ENCODE measurements at regions not wholly inside any gene's neighbourhood (a gene's known extent, or its start where the extent isn't known, plus 50 kb on each side); places are given as distances from the start of the nearest gene placed in this dataset.

- TF ChIP-seq CBFB (CRISPR knock-in tag; IDR thresholded peaks at IDR 0.05; ENCODE audit: low read depth): no peak
- TF ChIP-seq ZMAT4 (CRISPR knock-in tag; IDR thresholded peaks at IDR 0.05): no peak
- TF ChIP-seq MYBL2 (CRISPR knock-in tag; IDR thresholded peaks at IDR 0.05): no peak
- TF ChIP-seq ZSCAN18 (CRISPR knock-in tag; IDR thresholded peaks at IDR 0.05): no peak
- no peak for TF ChIP-seq ETV6 (CRISPR knock-in tag; IDR thresholded peaks at IDR 0.05)
- no peak for TF ChIP-seq ZNF425 (CRISPR knock-in tag; conservative IDR thresholded peaks at IDR 0.05)
- TF ChIP-seq ZNF416 (CRISPR knock-in tag; IDR thresholded peaks at IDR 0.05): no peak
- no peak for TF ChIP-seq AFF4 (CRISPR knock-in tag; IDR thresholded peaks at IDR 0.05; ENCODE audit: borderline replicate concordance)
- no peak for TF ChIP-seq TEAD4 (CRISPR knock-in tag; IDR thresholded peaks at IDR 0.05)
Observed at GRCh38 chr13:79626924-79627323, 146.0 kb downstream of the NDFIP2 start (continued).

GRCh38 chr13:79625517-79625916 is 144.6 kb downstream of the NDFIP2 start:
- POLR2A ChIA-PET: no interaction called here

More at GRCh38 chr13:79625517-79625916, 144.6 kb downstream of the NDFIP2 start:
- no peaks in the 10 kb centered on the region for H3K27me3 Mint-ChIP-seq (ENCODE audit: low read depth)
- no peak overlapping the region for H3K4me3 Mint-ChIP-seq
- no peak for DNase-seq (ENCODE audit: low spot score)
- H3K9me3 Mint-ChIP-seq: peaks cover 6% of the 10 kb centered on the region
- ATAC-seq: no peak
- peaks cover 4% of the 10 kb centered on the region; the same call in 1 of the 2 replicates for H3K4me1 Mint-ChIP-seq
- H3K27ac Mint-ChIP-seq: no peak overlapping the region
- H3K36me3 Mint-ChIP-seq: no peaks in the 10 kb centered on the region
- CTCF ChIA-PET: no interaction called here
- no peak for TF ChIP-seq CREM (CRISPR knock-in tag; IDR thresholded peaks at IDR 0.05)
- TF ChIP-seq PRDM15 (CRISPR knock-in tag; IDR thresholded peaks at IDR 0.05): no peak
- no peak for TF ChIP-seq ATF3 (CRISPR knock-in tag; conservative IDR thresholded peaks at IDR 0.05)
- no peak for TF ChIP-seq NFYB (CRISPR knock-in tag; conservative IDR thresholded peaks at IDR 0.05; ENCODE audit: low read depth)
- TF ChIP-seq GRHL2 (CRISPR knock-in tag; IDR thresholded peaks at IDR 0.05; ENCODE audit: insufficient replicate concordance, severe bottlenecking): no peak
- TF ChIP-seq MLX (CRISPR knock-in tag; IDR thresholded peaks at IDR 0.05): no peak
- no peak for TF ChIP-seq E2F1 (CRISPR knock-in tag; IDR thresholded peaks at IDR 0.05)
- no peak for TF ChIP-seq TP53 (CRISPR knock-in tag; IDR thresholded peaks at IDR 0.05)
- no peak for TF ChIP-seq CBFB (CRISPR knock-in tag; IDR thresholded peaks at IDR 0.05; ENCODE audit: low read depth)
- no peak for TF ChIP-seq ZBTB43 (CRISPR knock-in tag; IDR thresholded peaks at IDR 0.05)
- no peak for TF ChIP-seq MAX (CRISPR knock-in tag; IDR thresholded peaks at IDR 0.05)
- no peak for TF ChIP-seq TEAD1 (CRISPR knock-in tag; IDR thresholded peaks at IDR 0.05)
- no peak for TF ChIP-seq GABPB1 (CRISPR knock-in tag; IDR thresholded peaks at IDR 0.05)
